Neuronal stem cell (in vitro differentiated cells): ENCODE measurements at regions not wholly inside any gene's neighbourhood (a gene's known extent, or its start where the extent isn't known, plus 50 kb on each side); places are given as distances from the start of the nearest gene placed in this dataset.
A peak's percentile ranks its signal among the peaks of the same experiment; 100 is the strongest.

ENCODE experiments used
- DNase-seq: peaks from one replicate; pipeline ENCODE4 v3.0.0-alpha.2; 2013; ENCODE audit warnings: low spot score
- H2AFZ ChIP-seq: one replicate; pipeline ENCODE4 v1.6.1; 2013; ENCODE audit warnings: mild to moderate bottlenecking, low read length, inconsistent platforms
- H2AK5ac ChIP-seq: 2 replicates; pipeline ENCODE4 v1.6.1; 2013; ENCODE audit warnings: low read depth, mild to moderate bottlenecking, inconsistent platforms, low read length, moderate library complexity, mixed read lengths
- H2BK120ac ChIP-seq: 2 replicates; pipeline ENCODE4 v1.6.1; 2013; ENCODE audit warnings: low read depth, mild to moderate bottlenecking, inconsistent platforms, low read length, moderate library complexity, mixed read lengths
- H2BK12ac ChIP-seq: one replicate; pipeline ENCODE4 v1.6.1; 2013; ENCODE audit warnings: low read length, inconsistent platforms
- H2BK15ac ChIP-seq: 2 replicates; pipeline ENCODE4 v1.6.1; 2013; ENCODE audit warnings: mild to moderate bottlenecking, low read length, inconsistent platforms, mixed read lengths
- H2BK5ac ChIP-seq: one replicate; pipeline ENCODE4 v1.6.1; 2013; ENCODE audit warnings: inconsistent platforms, mild to moderate bottlenecking, low read length, moderate library complexity
- H3K14ac ChIP-seq: one replicate; pipeline ENCODE4 v1.6.1; 2013; ENCODE audit warnings: low read length, inconsistent platforms
- H3K18ac ChIP-seq: 2 replicates; pipeline ENCODE4 v1.6.1; 2013; ENCODE audit warnings: low read length, inconsistent platforms
- H3K23ac ChIP-seq: 2 replicates; pipeline ENCODE4 v1.6.1; 2013; ENCODE audit warnings: low read depth, mild to moderate bottlenecking, mixed read lengths, low read length, inconsistent platforms; ENCODE audit not compliant: poor library complexity
- H3K27ac ChIP-seq: replicated peaks from 3 replicates; pipeline ENCODE4 v1.5.1; 2013; ENCODE audit warnings: low read length, inconsistent platforms
- H3K27me3 ChIP-seq, 3 experiments: 2 replicates each; pipeline ENCODE4 v1.6.1; 2013; ENCODE audit warnings: low read length in 3 of 3, mild to moderate bottlenecking in 2 of 3, inconsistent platforms in 1 of 3, low read depth in 1 of 3, mixed read lengths in 1 of 3, moderate library complexity in 1 of 3; ENCODE audit not compliant: control insufficient read depth in 3 of 3, insufficient read depth in 3 of 3
- H3K36me3 ChIP-seq, 2 donors: replicated peaks in 1 of 2; 2 replicates each; pipeline ENCODE4 v1.6.1; 2013; ENCODE audit warnings: low read length in 2 of 2; ENCODE audit not compliant: control insufficient read depth in 2 of 2, insufficient read depth in 2 of 2
- H3K4ac ChIP-seq: 2 replicates; pipeline ENCODE4 v1.6.1; 2013; ENCODE audit warnings: inconsistent platforms, mild to moderate bottlenecking, low read length, moderate library complexity
- H3K4me1 ChIP-seq, 2 donors: 1 replicate in 1 of 2; 2 replicates in 1 of 2; pipeline ENCODE4 v1.6.1; 2013; ENCODE audit warnings: low read length in 2 of 2, low read depth in 1 of 2; ENCODE audit not compliant: control insufficient read depth in 2 of 2, insufficient read depth in 1 of 2
- H3K4me2 ChIP-seq: one replicate; pipeline ENCODE4 v1.6.1; 2013; ENCODE audit warnings: mild to moderate bottlenecking, low read length, inconsistent platforms; ENCODE audit not compliant: insufficient read depth, poor library complexity, severe bottlenecking
- H3K4me3 ChIP-seq, 2 donors: 2 replicates each; pipeline ENCODE4 v1.5.1; 2013; ENCODE audit warnings: low read length in 2 of 2, mild to moderate bottlenecking in 2 of 2, inconsistent platforms in 1 of 2, moderate library complexity in 1 of 2
- H3K79me1 ChIP-seq: one replicate; pipeline ENCODE4 v1.6.1; 2013; ENCODE audit warnings: low read depth, mild to moderate bottlenecking, inconsistent platforms, low read length, moderate library complexity
- H3K9ac ChIP-seq: one replicate; pipeline ENCODE4 v1.6.1; 2013; ENCODE audit warnings: mild to moderate bottlenecking, low read depth, low read length, inconsistent platforms; ENCODE audit not compliant: poor library complexity
- H3K9me3 ChIP-seq, 2 donors: replicated peaks in 1 of 2; 2 replicates each; pipeline versions ENCODE3 to v1.6.1; 2013; ENCODE audit warnings: low read length in 2 of 2, mild to moderate bottlenecking in 2 of 2, inconsistent platforms in 1 of 2, low read depth in 1 of 2, mixed read lengths in 1 of 2, moderate library complexity in 1 of 2; ENCODE audit not compliant: control insufficient read depth in 2 of 2, insufficient read depth in 1 of 2
- H4K8ac ChIP-seq: one replicate; pipeline ENCODE4 v1.6.1; 2013; ENCODE audit warnings: low read depth, mild to moderate bottlenecking, inconsistent platforms, low read length, moderate library complexity
- H4K91ac ChIP-seq: one replicate; pipeline ENCODE4 v1.6.1; 2013; ENCODE audit warnings: low read length, low read depth, mild to moderate bottlenecking, inconsistent platforms; ENCODE audit not compliant: poor library complexity
- WGBS, 2 donors: extraction: QIAGEN DNeasy Blood & Tissue Kit; methylation state at CpG; one replicate each; pipeline ENCODE4 v1.1.7; 2013; ENCODE audit warnings: missing lambda C conversion rate in 2 of 2, mixed read lengths in 1 of 2; ENCODE audit not compliant: insufficient read length in 2 of 2, insufficient replicate concordance in 1 of 2; ENCODE audit errors: extremely low coverage in 2 of 2; 5-methylcytosine and 5-hydroxymethylcytosine counted together

DNA sequence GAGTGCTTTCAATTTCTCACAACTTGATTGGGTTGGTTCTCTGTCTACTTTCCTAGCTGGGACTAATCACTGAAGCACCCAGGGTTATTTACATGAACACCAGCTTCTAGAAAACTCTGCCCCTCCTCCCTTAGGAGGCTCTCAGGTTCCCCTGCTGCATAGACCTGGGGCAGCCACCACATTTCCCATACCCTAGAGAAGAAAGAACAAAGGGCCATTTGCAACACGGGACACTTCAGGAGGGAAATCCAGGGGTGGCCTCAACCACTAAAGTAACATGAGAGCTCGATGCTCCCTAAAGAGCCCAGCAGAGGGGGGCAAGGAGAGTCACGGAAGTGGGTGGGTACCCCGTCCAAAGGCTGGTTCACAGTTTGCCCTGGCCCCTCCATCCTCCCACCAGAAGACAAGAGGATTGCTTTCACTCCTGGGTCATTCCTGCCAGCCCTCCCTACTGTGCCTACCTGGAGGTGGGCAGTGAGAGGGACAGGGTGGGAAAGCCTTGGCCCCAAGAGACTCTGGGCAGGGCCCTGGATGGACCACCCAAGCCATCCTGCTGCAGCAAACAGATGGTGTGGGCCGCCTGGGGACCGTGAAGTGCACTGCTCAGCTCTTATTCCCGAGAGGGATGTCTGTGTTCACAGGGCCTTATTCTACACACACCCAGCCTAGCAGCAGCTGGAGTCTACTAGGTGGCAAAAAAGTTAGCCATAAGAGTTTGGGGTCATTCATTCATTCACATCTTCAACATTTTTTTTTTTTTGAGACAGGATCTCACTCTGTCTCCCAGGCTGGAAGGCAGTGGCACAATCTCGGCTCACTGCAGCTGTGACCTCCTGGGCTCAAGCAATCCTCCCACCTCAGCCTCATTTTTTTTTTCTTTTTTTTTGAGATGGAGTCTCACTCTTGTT is 392.1 kb downstream of the SOX9 start:
- no CpG with 5 or more reads among the region's 8 CpGs for WGBS, 2 donors
- Histone ChIP-seq H2AFZ (no peak overlapping the region), H3K9me3 (no peaks in the 10 kb centered on the region), H3K18ac (peak overlapping the region; percentile 77), H3K23ac (no peak overlapping the region), H4K91ac (no peak overlapping the region), H3K36me3 (no peaks in the 10 kb centered on the region), H2BK12ac (peak overlapping the region; percentile 66), H2BK5ac (no peak overlapping the region), H3K27me3 (no peaks in the 10 kb centered on the region), H3K4me1 (peaks cover 20 to 30% of the 10 kb centered on the region in 2 donors), H4K8ac (no peak overlapping the region), H3K79me1 (no peaks in the 10 kb centered on the region), H3K4me3 (no peak overlapping the region), H2BK120ac (no peak overlapping the region), H3K27ac (no peak overlapping the region), H2BK15ac (no peak overlapping the region), H3K4me2 (no peak overlapping the region), H3K4ac (no peak overlapping the region), H3K14ac (no peak overlapping the region), H2AK5ac (peak overlapping the region; percentile 67), H3K9ac (no peak overlapping the region)
- no peak for DNase-seq

DNA sequence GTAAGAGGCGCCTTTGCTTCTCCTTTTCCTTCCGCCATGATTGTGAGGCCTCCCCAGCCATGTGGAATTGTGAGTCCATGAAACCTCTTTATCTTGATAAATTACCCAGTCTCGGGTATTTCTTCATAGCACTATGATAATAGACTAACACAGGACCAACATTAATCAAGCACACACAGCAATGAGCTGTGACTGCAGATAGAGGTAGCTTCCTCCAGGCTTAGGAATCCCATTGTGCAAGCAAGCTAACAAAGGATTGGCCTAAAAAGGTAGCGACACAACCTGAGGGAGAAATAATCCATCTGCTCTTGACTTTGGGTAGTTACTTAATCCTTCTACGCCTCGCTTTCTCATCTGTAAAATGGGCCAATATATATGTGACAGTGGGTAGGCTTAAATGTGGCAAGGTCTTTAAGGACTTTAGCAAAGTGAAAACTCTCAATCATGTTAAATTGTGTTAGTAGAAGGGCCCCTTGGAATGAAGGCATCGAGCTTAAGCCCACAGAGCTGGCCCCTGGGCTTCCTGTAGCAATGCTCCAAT is 393.6 kb downstream of the SOX9 start:
- WGBS, 2 donors: no CpG with 5 or more reads among the region's 7 CpGs
- Histone ChIP-seq H2AFZ (no peak overlapping the region), H2BK12ac (no peak overlapping the region), H3K14ac (no peak overlapping the region), H4K8ac (no peak overlapping the region), H2BK120ac (peak overlapping the region; percentile 4), H3K27ac (no peak overlapping the region), H3K4me1 (peaks cover 20 to 41% of the 10 kb centered on the region in 2 donors), H3K23ac (no peak overlapping the region), H4K91ac (no peak overlapping the region), H2BK15ac (no peak overlapping the region), H3K79me1 (no peaks in the 10 kb centered on the region), H3K27me3 (no peaks in the 10 kb centered on the region), H3K4ac (no peak overlapping the region), H2BK5ac (no peak overlapping the region), H2AK5ac (no peak overlapping the region), H3K9ac (no peak overlapping the region), H3K4me2 (no peak overlapping the region), H3K36me3 (no peaks in the 10 kb centered on the region), H3K18ac (peak overlapping the region; percentile 32), H3K4me3 (no peak overlapping the region), H3K9me3 (no peaks in the 10 kb centered on the region)
- no peak for DNase-seq

DNA sequence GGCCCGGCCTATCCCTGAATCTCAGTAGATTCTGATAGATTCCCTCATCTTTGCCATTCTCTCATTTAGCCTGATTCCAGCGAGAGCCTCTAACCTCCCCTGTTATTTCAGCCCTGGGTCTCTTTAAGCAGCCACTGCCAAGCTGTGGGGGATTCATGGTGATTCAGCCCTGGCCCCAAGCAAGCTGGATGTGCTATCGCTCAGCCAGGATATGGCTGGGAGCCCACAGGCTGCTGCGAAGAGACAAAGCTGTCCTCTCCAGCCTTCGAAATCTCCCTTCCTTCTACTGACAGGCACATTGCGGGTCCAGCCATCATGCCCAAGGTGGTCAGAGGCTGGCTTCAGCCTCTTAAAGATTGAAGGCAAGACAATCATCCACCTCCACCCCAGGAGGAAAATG is 394.1 kb downstream of the SOX9 start:
- H3K36me3 ChIP-seq: no peaks in the 10 kb centered on the region
- peak overlapping the region; percentile 66 for H2BK5ac ChIP-seq
- H3K27me3 ChIP-seq: no peaks in the 10 kb centered on the region
- peak overlapping the region; percentile 60 for H2AFZ ChIP-seq
- H2BK120ac ChIP-seq: peak overlapping the region; percentile 4
- no peaks in the 10 kb centered on the region for H3K9me3 ChIP-seq
- H2AK5ac ChIP-seq: no peak overlapping the region
- H3K79me1 ChIP-seq: no peaks in the 10 kb centered on the region
- H3K4me1 ChIP-seq: peaks cover 19 to 41% of the 10 kb centered on the region in 2 donors
- H3K4me3 ChIP-seq: no peak overlapping the region
- H3K27ac ChIP-seq: peak overlapping the region; percentile 52
- no peak overlapping the region for H4K8ac ChIP-seq
- no peak overlapping the region for H3K4ac ChIP-seq
- peak overlapping the region; percentile 76 for H3K18ac ChIP-seq
- no peak overlapping the region for H2BK12ac ChIP-seq
- no peak for DNase-seq
- no peak overlapping the region for H3K4me2 ChIP-seq
- no peak overlapping the region for H3K9ac ChIP-seq
- no peak overlapping the region for H3K14ac ChIP-seq
- no peak overlapping the region for H2BK15ac ChIP-seq
- H3K23ac ChIP-seq: no peak overlapping the region
- no CpG with 5 or more reads among the region's 6 CpGs for WGBS, 2 donors
- H4K91ac ChIP-seq: no peak overlapping the region

DNA sequence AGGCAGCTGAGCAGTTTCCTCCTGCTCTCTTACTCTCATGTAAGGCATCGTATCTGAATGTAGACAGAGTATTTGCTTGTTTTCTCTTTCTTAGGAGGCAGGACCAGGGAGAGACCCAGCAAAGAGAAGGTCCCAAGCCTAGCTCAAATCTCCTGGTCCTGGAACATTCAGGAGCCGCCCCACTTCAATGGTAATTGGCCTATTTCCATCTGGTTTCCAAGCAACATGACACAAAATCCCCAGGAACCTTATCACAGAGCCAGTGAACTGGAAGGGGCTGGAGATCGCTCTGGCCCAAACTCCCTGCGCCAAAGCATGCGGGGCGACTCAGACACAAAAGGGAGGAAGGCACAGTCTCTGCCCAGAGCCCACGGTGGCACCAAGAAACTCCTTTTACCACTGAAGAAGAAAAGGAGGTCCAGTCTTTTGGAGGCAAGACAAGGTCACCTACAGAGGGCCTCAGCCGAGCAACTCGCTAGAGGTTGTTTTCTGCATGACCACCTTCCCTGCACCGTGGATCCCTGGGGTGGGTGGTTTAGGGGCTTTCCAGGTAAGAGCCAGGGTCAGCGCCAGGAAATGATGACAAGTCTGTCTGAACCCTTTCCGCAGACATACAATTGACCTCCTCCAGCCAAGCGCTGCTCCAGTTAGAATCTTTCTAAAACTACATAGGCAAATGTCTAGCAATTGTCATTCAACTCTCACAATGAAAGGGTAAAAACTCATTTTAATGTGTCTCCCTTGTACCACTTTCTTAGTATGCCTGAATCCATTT is 394.7 kb downstream of the SOX9 start:
- Histone ChIP-seq H2BK120ac (peak overlapping the region; percentile 4), H3K36me3 (no peaks in the 10 kb centered on the region), H2AFZ (peak overlapping the region; percentile 60), H2BK15ac (peak overlapping the region; percentile 44), H4K8ac (no peak overlapping the region), H3K18ac (peak overlapping the region; percentile 76), H3K79me1 (no peaks in the 10 kb centered on the region), H3K4me3 (no peak overlapping the region), H2BK5ac (peak overlapping the region; percentile 66), H3K4ac (no peak overlapping the region), H3K9ac (no peak overlapping the region), H3K9me3 (no peaks in the 10 kb centered on the region), H3K23ac (no peak overlapping the region), H3K4me2 (no peak overlapping the region), H2AK5ac (peak overlapping the region; percentile 22), H3K4me1 (peaks cover 14 to 39% of the 10 kb centered on the region in 2 donors), H3K27me3 (no peaks in the 10 kb centered on the region), H3K27ac (peak overlapping the region; percentile 52), H3K14ac (no peak overlapping the region), H4K91ac (peak overlapping the region; percentile 16), H2BK12ac (no peak overlapping the region)
- DNase-seq: no peak
- WGBS, 2 donors: no CpG with 5 or more reads among the region's 13 CpGs
